SJSA1 (cell line): ENCODE measurements at regions not wholly inside any gene's neighbourhood (a gene's known extent, or its start where the extent isn't known, plus 50 kb on each side); places are given as distances from the start of the nearest gene placed in this dataset.

Experiments used
- DNase-seq, 2 experiments: peaks; one replicate each; pipeline ENCODE4 v3.0.0-alpha.2; 2015 to 2020; ENCODE audit warnings: low spot score in 2 of 2, low read depth in 1 of 2
- H3K27ac ChIP-seq: fragments of 250-450 bp; sonication (Bioruptor Pico); 2 replicates; pipeline ENCODE4 v1.5.1; 2020; ENCODE audit warnings: mild to moderate bottlenecking, moderate library complexity
- H3K27me3 ChIP-seq: fragments of 250-450 bp; sonication (Bioruptor Pico); replicated peaks from 2 replicates; pipeline ENCODE4 v1.5.1; 2020; ENCODE audit warnings: mild to moderate bottlenecking, moderate library complexity
- H3K36me3 ChIP-seq: fragments of 250-450 bp; sonication (Bioruptor Pico); 2 replicates; pipeline ENCODE4 v1.5.1; 2020; ENCODE audit warnings: mild to moderate bottlenecking
- H3K4me1 ChIP-seq: fragments of 250-450 bp; sonication (Bioruptor Pico); replicated peaks from 2 replicates; pipeline ENCODE4 v1.6.1; 2021; ENCODE audit warnings: mild to moderate bottlenecking
- H3K4me3 ChIP-seq: fragments of 250-450 bp; sonication (Bioruptor Pico); 2 replicates; pipeline ENCODE4 v1.5.1; 2020; ENCODE audit warnings: mild to moderate bottlenecking
- H3K9me3 ChIP-seq: fragments of 250-450 bp; sonication (Bioruptor Pico); replicated peaks from 2 replicates; pipeline ENCODE4 v1.5.1; 2020; ENCODE audit warnings: mild to moderate bottlenecking

DNA sequence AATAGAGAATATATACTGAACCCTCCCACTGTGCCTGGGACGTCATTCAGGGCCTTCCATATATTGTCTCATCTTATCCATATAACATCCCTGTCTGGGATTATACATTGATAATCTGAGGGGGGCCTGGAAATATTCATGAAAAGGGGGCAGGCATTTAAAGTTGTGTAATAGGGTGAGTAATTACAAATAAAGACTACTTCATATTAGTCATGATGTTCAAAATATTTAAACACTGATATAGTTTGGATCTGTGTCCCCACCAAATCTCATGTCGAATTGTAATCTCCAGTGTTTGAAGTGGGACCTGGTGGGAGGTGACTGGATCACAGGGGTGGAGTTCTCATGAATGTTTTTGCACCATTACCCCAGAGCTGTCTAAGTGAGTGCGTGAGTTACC lies 97.8 kb downstream of the AQP9 start:
- H3K27me3 ChIP-seq, result no peaks in the 10 kb centered on the region
- H3K4me3 ChIP-seq, result no peak overlapping the region
- H3K4me1 ChIP-seq, result no peaks in the 10 kb centered on the region
- no peak overlapping the region for H3K27ac ChIP-seq
- no peak for DNase-seq
- H3K36me3 ChIP-seq, result no peaks in the 10 kb centered on the region
- H3K9me3 ChIP-seq, result no peaks in the 10 kb centered on the region; the same call in 1 of the 2 replicates

DNA sequence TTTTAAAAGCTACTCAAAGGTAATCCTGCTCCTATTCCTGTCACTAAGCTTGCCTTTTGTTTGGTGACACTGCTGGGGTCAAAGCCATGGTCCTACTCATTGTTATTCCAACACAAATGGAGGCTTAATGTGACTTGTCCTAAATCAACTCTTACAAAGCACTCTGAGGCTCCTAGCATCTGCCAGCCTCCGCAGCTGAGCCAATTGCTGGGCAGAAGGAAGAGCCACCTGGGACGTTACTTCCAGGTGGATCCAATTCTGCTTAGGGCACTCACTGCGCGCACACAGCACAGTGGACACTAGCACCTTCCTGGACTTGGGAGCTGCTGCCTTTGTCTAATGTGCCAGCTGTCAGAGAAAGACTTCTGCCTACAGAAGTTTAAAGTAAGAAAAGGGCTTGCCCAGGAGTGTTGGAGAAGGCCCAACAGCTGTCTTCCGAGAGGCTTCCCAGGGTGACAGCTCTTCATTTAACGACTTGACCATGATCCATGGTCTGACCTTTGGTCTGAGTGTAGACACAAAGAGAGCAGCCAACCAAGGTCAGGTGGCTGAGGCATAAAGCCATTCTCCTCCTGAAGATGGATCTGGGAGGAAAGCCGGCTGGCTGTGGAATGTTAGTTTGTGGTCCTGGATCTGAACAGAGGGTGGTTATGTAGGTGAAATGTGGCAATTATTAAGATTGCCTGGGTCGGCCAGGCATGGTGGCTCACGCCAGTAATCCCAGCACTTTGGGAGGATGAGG lies 102.2 kb downstream of the AQP9 start:
- Histone ChIP-seq H3K27ac (no peak overlapping the region), H3K4me3 (no peak overlapping the region), H3K36me3 (no peaks in the 10 kb centered on the region), H3K27me3 (no peaks in the 10 kb centered on the region), H3K9me3 (no peaks in the 10 kb centered on the region; the same call in 1 of the 2 replicates), H3K4me1 (no peaks in the 10 kb centered on the region)
- DNase-seq, result no peak

DNA sequence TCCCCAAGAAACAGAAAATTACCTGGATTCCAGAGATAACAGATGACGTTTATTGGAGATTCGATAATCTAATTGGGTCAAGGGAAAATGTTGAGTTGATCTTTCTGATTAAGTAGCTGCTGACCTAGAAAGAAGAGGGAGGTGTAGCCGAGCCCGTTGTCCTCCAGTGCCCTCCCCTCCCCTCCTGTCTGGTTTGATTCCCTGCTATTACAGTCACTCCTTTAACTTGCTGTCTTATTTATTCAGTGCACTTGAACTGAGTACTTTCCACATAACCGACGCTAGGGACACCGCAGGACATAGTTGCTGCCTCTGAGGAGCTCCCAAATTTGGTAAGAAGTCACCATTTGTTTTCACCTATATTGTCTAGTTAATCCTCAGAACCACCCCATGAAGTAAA lies 103.7 kb downstream of the AQP9 start:
- H3K9me3 ChIP-seq, result no peaks in the 10 kb centered on the region; the same call in 1 of the 2 replicates
- H3K27ac ChIP-seq, result no peak overlapping the region
- H3K36me3 ChIP-seq, result no peaks in the 10 kb centered on the region
- H3K27me3 ChIP-seq, result no peaks in the 10 kb centered on the region
- H3K4me3 ChIP-seq, result no peak overlapping the region
- no peak for DNase-seq
- no peaks in the 10 kb centered on the region for H3K4me1 ChIP-seq

DNA sequence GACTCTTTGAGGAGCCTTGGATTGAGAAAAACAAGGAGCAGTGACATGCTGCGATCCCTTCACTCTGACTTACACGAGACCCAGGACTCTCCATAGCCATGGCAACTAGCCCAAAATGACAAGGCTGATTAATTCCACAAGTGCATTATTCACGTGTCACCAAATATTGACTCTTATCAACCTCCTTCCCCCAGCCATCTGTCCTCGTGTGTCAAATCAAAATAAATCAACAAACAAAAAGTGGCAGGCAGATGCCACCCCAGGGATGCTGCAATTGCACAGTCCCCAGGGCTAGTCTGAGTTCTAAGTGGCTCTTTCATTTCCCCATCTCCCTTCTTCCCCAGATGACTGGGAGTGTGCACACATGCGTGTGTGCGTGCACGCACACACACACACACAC lies 104.9 kb downstream of the AQP9 start:
- H3K27ac ChIP-seq, result no peak overlapping the region
- H3K27me3 ChIP-seq, result no peaks in the 10 kb centered on the region
- no peaks in the 10 kb centered on the region for H3K4me1 ChIP-seq
- H3K36me3 ChIP-seq, result no peaks in the 10 kb centered on the region
- no peak for DNase-seq
- no peaks in the 10 kb centered on the region; the same call in 1 of the 2 replicates for H3K9me3 ChIP-seq
- no peak overlapping the region for H3K4me3 ChIP-seq

DNA sequence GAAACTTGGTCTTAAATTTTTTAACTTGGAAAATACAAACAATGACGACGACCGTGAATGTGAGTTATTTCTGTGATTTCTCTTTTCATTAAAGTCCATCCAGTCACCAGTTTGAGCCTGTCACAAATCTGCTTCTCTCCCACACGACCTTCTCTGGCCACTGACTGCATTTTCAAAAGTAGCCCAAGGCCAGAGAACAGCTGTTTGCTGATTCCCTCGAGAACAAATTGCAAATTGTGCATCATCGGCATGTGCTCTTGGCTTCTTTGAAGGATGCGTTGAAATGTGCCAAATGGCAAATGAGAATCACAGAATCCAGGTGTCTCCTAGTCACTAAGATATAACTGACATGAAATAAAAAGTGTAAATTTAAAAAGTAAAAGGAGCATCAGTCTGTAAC lies 106.4 kb downstream of the AQP9 start:
- no peaks in the 10 kb centered on the region for H3K36me3 ChIP-seq
- no peaks in the 10 kb centered on the region for H3K9me3 ChIP-seq
- no peak overlapping the region for H3K27ac ChIP-seq
- DNase-seq, result no peak
- no peaks in the 10 kb centered on the region for H3K4me1 ChIP-seq
- no peak overlapping the region for H3K4me3 ChIP-seq
- H3K27me3 ChIP-seq, result no peaks in the 10 kb centered on the region

DNA sequence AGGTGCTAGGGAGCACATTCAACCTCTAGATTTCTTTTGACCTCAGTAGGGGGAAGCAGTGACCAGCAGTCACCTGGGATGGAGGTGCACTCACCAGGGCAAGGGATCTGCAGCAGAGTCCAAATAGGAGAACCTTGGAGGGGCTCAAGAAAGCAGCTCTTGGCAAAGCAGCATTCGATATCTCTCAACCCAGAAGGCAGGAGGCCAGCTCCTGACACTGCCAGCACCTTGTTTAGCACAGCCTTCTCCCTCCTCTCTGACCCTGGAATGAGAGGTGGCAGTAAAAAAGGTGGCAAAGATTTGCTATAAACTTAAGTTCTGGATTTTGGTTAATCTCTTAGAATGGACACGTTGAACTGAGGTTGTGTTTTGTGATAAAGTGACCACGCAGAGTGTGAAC lies 107.9 kb downstream of the AQP9 start:
- Histone ChIP-seq H3K27ac (no peak overlapping the region), H3K36me3 (no peaks in the 10 kb centered on the region), H3K4me1 (no peaks in the 10 kb centered on the region), H3K27me3 (no peaks in the 10 kb centered on the region), H3K9me3 (peaks cover 6% of the 10 kb centered on the region), H3K4me3 (no peak overlapping the region)
- DNase-seq, result no peak

DNA sequence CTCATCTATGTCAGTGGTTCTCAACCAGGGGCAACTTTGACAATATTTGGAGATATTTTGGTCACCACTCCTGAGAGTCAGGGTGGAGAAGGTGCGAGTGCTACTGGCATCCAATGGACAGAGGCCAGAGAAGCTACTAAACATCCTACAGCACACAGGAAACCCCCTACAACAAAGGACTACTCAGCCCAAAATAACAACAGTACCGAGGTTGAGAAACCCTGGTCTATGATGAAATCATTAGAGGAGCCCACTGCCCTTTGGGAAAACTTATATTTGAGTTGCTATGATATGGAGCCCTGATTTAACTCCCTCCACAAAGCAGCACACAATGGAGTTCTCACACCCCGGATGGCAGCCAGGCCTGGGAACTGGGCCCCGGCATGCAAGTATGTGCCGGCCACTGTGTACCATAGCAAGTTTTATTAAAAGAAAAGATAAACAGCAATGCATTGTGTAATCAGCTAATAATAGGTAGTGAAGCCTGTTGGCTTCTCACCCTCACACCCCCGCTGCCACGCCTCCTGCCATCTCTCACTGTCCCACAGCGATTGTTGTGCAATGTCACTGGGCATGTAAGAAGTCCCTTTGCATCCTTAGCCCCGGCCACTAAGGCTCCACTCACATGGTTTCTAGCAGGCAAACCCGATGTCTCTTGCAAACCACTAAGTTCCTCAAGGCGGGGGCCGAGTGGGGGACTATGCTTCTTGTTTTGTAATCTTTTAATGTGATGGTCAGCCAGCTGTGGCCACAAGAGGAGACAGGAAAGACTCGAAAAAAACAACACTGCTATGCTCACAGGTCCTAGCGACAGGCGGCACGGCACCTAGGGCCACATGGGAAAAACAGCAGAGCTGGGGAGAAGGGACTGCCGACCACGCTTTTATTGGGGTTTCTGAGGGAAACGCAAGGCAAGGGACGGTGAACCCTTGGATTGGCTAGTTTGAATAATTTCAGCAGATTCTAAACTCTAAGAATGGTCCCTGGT lies 110.0 kb downstream of the AQP9 start:
- DNase-seq, result no peak
- no peak overlapping the region for H3K4me3 ChIP-seq
- H3K27me3 ChIP-seq, result no peaks in the 10 kb centered on the region
- peaks cover 6% of the 10 kb centered on the region for H3K9me3 ChIP-seq
- H3K4me1 ChIP-seq, result no peaks in the 10 kb centered on the region
- H3K36me3 ChIP-seq, result no peaks in the 10 kb centered on the region
- H3K27ac ChIP-seq, result no peak overlapping the region

DNA sequence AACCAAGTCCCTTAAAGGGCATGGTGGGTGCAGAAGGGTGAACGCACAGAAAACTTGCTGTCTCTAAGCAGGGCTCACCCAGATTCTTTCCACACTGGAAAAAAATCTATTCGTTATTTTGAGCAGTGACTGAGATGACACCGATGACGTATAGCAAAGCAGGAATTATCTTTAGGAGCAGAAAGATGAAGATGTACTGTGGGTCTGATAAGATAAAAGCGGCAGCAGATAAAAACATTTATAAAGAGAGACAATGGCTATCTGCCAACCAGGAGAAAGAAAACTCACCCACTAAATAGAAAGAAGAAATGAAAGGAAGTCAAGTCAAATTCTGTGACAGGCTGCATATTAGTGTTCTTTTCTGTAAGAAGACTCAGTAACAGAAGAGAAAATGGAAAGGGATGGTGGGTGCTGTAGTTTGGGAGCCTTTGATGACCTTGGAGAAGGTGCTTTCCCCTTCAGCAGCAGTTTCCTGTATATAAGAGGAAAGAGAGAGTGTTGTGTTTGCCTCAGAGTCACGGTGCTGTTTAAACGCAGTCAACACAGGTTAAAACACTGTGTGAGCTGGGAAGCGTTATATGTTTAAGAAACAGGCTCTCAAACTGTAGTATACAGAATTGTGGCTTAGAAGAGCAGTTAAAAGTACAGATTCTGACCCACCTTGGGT lies 111.6 kb downstream of the AQP9 start:
- DNase-seq, result no peak
- Histone ChIP-seq H3K4me3 (no peak overlapping the region), H3K27me3 (no peaks in the 10 kb centered on the region), H3K4me1 (no peaks in the 10 kb centered on the region), H3K36me3 (no peaks in the 10 kb centered on the region), H3K27ac (no peak overlapping the region), H3K9me3 (peaks cover 6% of the 10 kb centered on the region)

DNA sequence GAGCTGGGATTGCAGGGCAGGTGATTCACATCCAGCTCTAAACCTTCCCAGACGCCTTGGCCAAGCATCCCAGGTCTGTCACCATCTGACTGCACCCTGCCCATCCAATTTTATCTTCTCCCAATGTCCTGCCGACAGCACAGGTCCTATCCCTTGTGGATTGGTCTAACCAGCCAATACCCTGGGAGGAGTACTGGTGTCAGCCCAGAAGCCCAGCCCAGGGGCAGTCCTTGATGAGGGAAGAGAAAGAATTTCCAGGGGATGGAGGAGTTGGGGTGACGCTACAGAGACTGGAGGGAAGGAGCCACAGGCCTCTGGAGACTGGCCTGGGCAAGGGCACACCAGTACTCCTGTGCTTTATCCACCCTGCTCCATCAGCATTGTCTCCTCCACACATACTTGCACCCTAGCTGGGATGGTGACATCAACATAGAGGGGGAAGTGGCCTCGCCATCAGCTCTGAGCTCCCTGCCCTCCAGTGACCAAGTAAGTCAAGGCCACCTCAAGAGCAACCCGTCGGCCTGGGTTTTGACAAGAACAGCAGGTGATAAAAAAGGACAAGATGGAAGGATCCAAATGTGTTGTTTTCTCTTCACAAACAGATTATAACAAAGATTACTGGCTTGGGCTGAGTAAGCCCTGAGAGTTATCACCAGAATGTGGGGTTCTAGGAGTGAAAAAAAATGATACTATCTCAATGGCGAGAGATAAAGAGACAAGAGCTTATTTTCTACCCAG lies 114.6 kb downstream of the AQP9 start:
- DNase-seq, result no peak
- Histone ChIP-seq H3K4me3 (no peak overlapping the region), H3K27me3 (no peaks in the 10 kb centered on the region), H3K9me3 (peaks cover 6% of the 10 kb centered on the region), H3K36me3 (no peaks in the 10 kb centered on the region), H3K27ac (no peak overlapping the region), H3K4me1 (no peaks in the 10 kb centered on the region)

DNA sequence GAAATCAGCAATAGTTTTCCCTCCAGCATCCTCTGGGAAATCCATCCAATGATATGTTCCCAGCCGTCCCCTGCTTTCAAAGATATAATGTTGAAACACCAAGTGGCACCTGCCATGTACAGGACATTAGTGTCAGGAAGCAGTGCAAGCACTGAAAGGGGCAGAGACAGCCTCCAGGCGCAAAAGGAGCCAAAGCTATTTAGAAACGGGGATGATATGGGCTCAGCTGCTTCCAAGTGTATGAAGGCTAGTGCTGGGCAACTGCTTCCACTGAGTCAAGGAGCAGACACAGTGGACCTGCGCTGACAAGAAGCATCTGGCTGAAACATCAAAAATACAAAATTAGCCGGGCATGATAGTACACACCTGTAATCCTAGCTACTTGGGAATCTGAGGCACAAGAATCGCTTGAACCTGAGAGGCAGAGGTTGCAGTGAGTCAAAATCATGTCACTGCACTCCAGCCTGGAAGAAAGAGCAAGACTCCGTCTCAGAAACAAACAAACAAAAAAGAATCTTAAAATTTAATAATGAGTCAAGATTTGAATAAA lies 119.7 kb downstream of the AQP9 start:
- DNase-seq, result no peak
- Histone ChIP-seq H3K9me3 (no peaks in the 10 kb centered on the region), H3K4me3 (no peak overlapping the region), H3K4me1 (peaks cover 8% of the 10 kb centered on the region), H3K36me3 (no peaks in the 10 kb centered on the region), H3K27me3 (no peaks in the 10 kb centered on the region), H3K27ac (no peak overlapping the region)

DNA sequence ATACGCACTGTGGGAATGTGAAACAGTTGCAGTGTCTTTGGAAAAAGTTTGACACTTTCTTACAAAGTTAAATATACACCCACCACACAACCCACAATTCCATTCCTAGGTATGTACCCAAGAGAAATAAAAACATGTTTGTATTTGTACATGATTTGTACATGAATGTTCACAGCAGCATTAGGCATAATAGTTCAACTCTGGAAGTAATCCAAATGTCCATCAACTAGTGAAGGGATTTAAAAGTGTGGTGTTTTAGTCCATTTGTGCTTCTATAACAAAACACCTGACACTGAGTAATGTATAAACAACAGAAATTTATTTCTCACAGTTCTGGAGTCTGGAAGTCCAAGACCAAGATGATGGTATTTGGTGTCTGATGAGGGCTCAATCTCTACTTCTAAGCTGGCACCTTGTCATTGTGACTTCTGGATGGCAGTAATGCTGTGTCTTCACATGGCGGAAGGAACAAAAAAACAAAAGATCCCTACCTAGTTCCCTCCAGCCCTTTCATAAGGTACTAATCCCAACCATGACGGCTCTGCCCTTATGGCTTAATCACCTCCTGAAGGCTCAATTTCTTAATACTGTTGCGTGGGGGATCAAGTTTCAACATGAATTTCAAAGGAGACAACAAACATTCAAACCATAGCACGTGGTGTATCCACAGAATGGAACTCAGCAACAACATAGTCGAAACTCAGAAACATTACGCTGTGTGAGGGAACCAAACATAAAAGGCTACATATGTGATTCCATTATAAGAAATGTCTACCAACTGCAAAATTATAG lies 120.5 kb downstream of the AQP9 start:
- Histone ChIP-seq H3K27me3 (no peaks in the 10 kb centered on the region), H3K27ac (no peak overlapping the region), H3K4me1 (peaks cover 8% of the 10 kb centered on the region), H3K9me3 (no peaks in the 10 kb centered on the region), H3K36me3 (no peaks in the 10 kb centered on the region), H3K4me3 (no peak overlapping the region)
- DNase-seq, result no peak

DNA sequence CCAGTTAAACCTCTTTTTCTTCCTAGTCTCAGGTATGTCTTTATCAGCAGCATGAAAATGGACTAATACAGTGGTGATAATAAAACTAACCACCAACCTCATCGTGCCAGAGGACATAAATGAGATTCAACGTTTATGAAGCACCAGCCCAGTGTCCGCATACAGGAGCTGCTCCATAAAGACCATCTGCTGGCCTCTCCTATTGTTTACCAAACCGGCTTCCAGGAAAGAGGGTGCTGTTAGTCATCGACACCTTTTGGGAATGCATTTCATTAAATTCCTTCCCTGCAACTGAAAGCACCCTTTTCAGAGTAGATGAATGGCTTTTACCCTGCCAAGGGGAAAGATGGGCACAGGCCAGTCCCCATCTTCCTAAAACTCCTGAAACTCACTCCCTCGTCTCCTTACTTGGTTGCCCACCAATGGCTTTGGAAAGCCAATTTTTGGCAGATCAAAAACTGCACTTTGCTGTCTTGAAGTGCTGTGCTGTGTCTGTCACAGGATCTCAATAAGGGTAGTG lies 122.1 kb downstream of the AQP9 start:
- no peaks in the 10 kb centered on the region for H3K27me3 ChIP-seq
- H3K27ac ChIP-seq, result no peak overlapping the region
- H3K4me3 ChIP-seq, result no peak overlapping the region
- peaks cover 8% of the 10 kb centered on the region for H3K4me1 ChIP-seq
- H3K36me3 ChIP-seq, result no peaks in the 10 kb centered on the region
- no peaks in the 10 kb centered on the region for H3K9me3 ChIP-seq
- no peak for DNase-seq
